HCT116 (cell line): ENCODE measurements at regions not wholly inside any gene's neighbourhood (a gene's known extent, or its start where the extent isn't known, plus 50 kb on each side); places are given as distances from the start of the nearest gene placed in this dataset.

Experiments used
- ATAC-seq: fragments of 200-7000 bp; cut with Tn5 transposase; 2 replicates; pipeline ENCODE4 v1.9.1; 2020; ENCODE audit warnings: mild to moderate bottlenecking, moderate library complexity
- BruUV-seq: library from RNA; stranded (reverse); fragments of 400-500 nt; replicated peaks from 2 replicates; lab custom pipeline; 2021; lab: Mats Ljungman, UMichigan
- CTCF ChIA-PET: fragments of 300-600 bp; sonication (Branson Sonifier 250); formaldehyde crosslinking; loops from one replicate; lab custom pipeline; 2021; ENCODE audit warnings: antibody characterized with exemption; lab: Charles Lee
- POLR2A ChIA-PET: fragments of 300-600, 350-600 bp; sonication (Branson Sonifier 250); formaldehyde crosslinking; loops from one replicate; lab custom pipeline; 2021; ENCODE audit warnings: antibody characterized with exemption; lab: Charles Lee
- RAD21 ChIA-PET, 2 experiments: fragments of 300-600 bp; sonication (Branson Sonifier 250); formaldehyde crosslinking; loops; one replicate each; lab custom pipeline; 2023; ENCODE audit warnings: low total read pairs in 2 of 2; ENCODE audit not compliant: uncharacterized antibody in 2 of 2, unreplicated experiment in 2 of 2, low non-redundant PET in 1 of 2; lab: Charles Lee
- DNase-seq: peaks from one replicate; pipeline ENCODE4 v3.0.0-alpha.2; 2010; ENCODE audit warnings: low read depth, low spot score
- H2AFZ ChIP-seq: fragments of 200-600 bp; shearing (Covaris generic), sonication (generic); 2 replicates; pipeline ENCODE4 v1.6.1; 2017; ENCODE audit warnings: low read depth, mixed run types, mixed read lengths, antibody characterized with exemption, low read length; ENCODE audit not compliant: poor library complexity, severe bottlenecking
- H3K27ac ChIP-seq: 2 replicates; pipeline ENCODE4 v1.5.1; 2012; ENCODE audit warnings: low read depth, low read length
- H3K27me3 ChIP-seq: fragments of 200-600 bp; sonication (generic); 2 replicates; pipeline ENCODE4 v1.6.1; 2016; ENCODE audit warnings: mixed run types, low read length, mixed read lengths; ENCODE audit not compliant: insufficient read depth
- H3K36me3 ChIP-seq, 2 experiments: fragments of 200-500 bp in 1 of 2; fragments of 200-600 bp in 1 of 2; sonication (Bioruptor generic) in 1 of 2; sonication (generic) in 1 of 2; 2 replicates each; pipeline versions ENCODE4 v1.5.1 to v1.6.1; 2014 to 2016; ENCODE audit warnings: low read length in 2 of 2, inconsistent platforms in 1 of 2, mixed read lengths in 1 of 2, mixed run types in 1 of 2; ENCODE audit not compliant: insufficient read depth in 2 of 2, control insufficient read depth in 1 of 2
- H3K4me1 ChIP-seq, 2 experiments: fragments of 200-600 bp in 1 of 2; sonication (generic) in 1 of 2; 2 replicates each; pipeline versions ENCODE4 v1.5.1 to v1.6.1; 2012 to 2017; ENCODE audit warnings: low read length in 2 of 2, inconsistent platforms in 1 of 2, mild to moderate bottlenecking in 1 of 2, mixed read lengths in 1 of 2, mixed run types in 1 of 2, moderate library complexity in 1 of 2; ENCODE audit not compliant: insufficient read depth in 2 of 2, control insufficient read depth in 1 of 2
- H3K4me2 ChIP-seq: fragments of 200-600 bp; sonication (generic); 2 replicates; pipeline ENCODE4 v1.6.1; 2017; ENCODE audit warnings: mixed run types, low read length, mixed read lengths
- H3K4me3 ChIP-seq, 2 experiments: fragments of 200-600 bp in 1 of 2; sonication (generic) in 1 of 2; replicated peaks in 1 of 2; 2 replicates each; pipeline ENCODE4 v1.5.1; 2011 to 2016; ENCODE audit warnings: low read length in 2 of 2, control low read depth in 1 of 2, low read depth in 1 of 2, mild to moderate bottlenecking in 1 of 2, mixed read lengths in 1 of 2, mixed run types in 1 of 2
- H3K79me2 ChIP-seq: fragments of 200-600 bp; sonication (generic); 2 replicates; pipeline ENCODE4 v1.6.1; 2017; ENCODE audit warnings: mild to moderate bottlenecking, mixed run types, low read length, moderate library complexity, mixed read lengths; ENCODE audit not compliant: insufficient read depth
- H3K9ac ChIP-seq: fragments of 200-600 bp; sonication (generic); 2 replicates; pipeline ENCODE4 v1.6.1; 2016; ENCODE audit warnings: low read length, mixed read lengths
- H3K9me2 ChIP-seq: fragments of 200-600 bp; sonication (generic), shearing (Covaris generic); 2 replicates; pipeline ENCODE4 v1.6.1; 2017; ENCODE audit warnings: mixed run types, mild to moderate bottlenecking, moderate library complexity; ENCODE audit not compliant: insufficient read depth
- H3K9me3 ChIP-seq, 2 experiments: fragments of 200-500 bp in 1 of 2; fragments of 200-600 bp in 1 of 2; sonication (Bioruptor generic) in 1 of 2; sonication (generic) in 1 of 2; 2 replicates each; pipeline ENCODE4 v1.6.1; 2014 to 2017; ENCODE audit warnings: low read length in 2 of 2, mixed read lengths in 2 of 2, inconsistent platforms in 1 of 2, low read depth in 1 of 2, mild to moderate bottlenecking in 1 of 2, mixed run types in 1 of 2, moderate library complexity in 1 of 2; ENCODE audit not compliant: control insufficient read depth in 1 of 2, insufficient read depth in 1 of 2
- H4K20me1 ChIP-seq: fragments of 200-600 bp; sonication (generic), shearing (Covaris generic); 2 replicates; pipeline ENCODE4 v1.6.1; 2017; ENCODE audit warnings: mixed run types, mild to moderate bottlenecking, moderate library complexity; ENCODE audit not compliant: insufficient read depth
- CBX3 ChIP-seq: IDR thresholded peaks from 2 replicates; pipeline ENCODE4 v1.6.1; 2012; ENCODE audit warnings: low read depth
- CEBPB ChIP-seq: IDR thresholded peaks from 2 replicates; pipeline ENCODE4 v1.6.1; 2012; ENCODE audit warnings: low read depth
- EGR1 ChIP-seq: IDR thresholded peaks from 2 replicates; pipeline ENCODE4 v1.6.1; 2012; ENCODE audit warnings: low read depth
- ELF1 ChIP-seq: IDR thresholded peaks from 2 replicates; pipeline ENCODE4 v1.6.1; 2012; ENCODE audit warnings: low read depth, borderline replicate concordance
- EZH2 ChIP-seq: fragments of 200-600 bp; sonication (generic); IDR thresholded peaks from 2 replicates; pipeline ENCODE4 v1.6.1; 2017; ENCODE audit warnings: antibody characterized with exemption, mixed run types
- EZH2phosphoT487 ChIP-seq: fragments of 200-600 bp; IDR thresholded peaks from 2 replicates; pipeline ENCODE4 v1.6.1; 2018; ENCODE audit warnings: antibody characterized with exemption, borderline replicate concordance
- JUND ChIP-seq: IDR thresholded peaks from 2 replicates; pipeline ENCODE4 v1.6.1; 2012
- POLR2AphosphoS5 ChIP-seq: IDR thresholded peaks from 2 replicates; pipeline ENCODE4 v1.6.1; 2011; ENCODE audit warnings: mild to moderate bottlenecking, low read depth, low read length, moderate library complexity
- RAD21 ChIP-seq: IDR thresholded peaks from 2 replicates; pipeline ENCODE4 v1.6.1; 2012; ENCODE audit warnings: low read depth, mild to moderate bottlenecking
- SIN3A ChIP-seq: IDR thresholded peaks from 2 replicates; pipeline ENCODE4 v1.6.1; 2012; ENCODE audit warnings: low read depth
- SP1 ChIP-seq: IDR thresholded peaks from 2 replicates; pipeline ENCODE4 v1.6.1; 2012; ENCODE audit warnings: low read depth
- TCF7L2 ChIP-seq: IDR thresholded peaks from 2 replicates; pipeline ENCODE4 v1.7.0; 2011; ENCODE audit warnings: borderline replicate concordance, inconsistent platforms; ENCODE audit not compliant: insufficient read depth, insufficient read length; ENCODE audit errors: extremely low read depth
- YY1 ChIP-seq: IDR thresholded peaks from 2 replicates; pipeline ENCODE4 v1.6.1; 2011; ENCODE audit warnings: low read length, low read depth, moderate library complexity, mild to moderate bottlenecking; ENCODE audit not compliant: insufficient replicate concordance; ENCODE audit errors: extremely low read depth
- ZFX ChIP-seq: fragments of 450-650 bp; IDR thresholded peaks from 2 replicates; pipeline ENCODE4 v1.6.1; 2017
- ZNF274 ChIP-seq: fragments of 200-500 bp; sonication (Bioruptor generic); IDR thresholded peaks from 2 replicates; pipeline ENCODE4 v1.6.1; 2014; ENCODE audit warnings: mild to moderate bottlenecking, low read depth, low read length, inconsistent platforms
- intact Hi-C: fragments of 100-400 bp; cut with micrococcal nuclease; formaldehyde crosslinking; loops from 2 replicates; pipeline ENCODE4 v1.10.0; 2022
- TF ChIP-seq, protein P1 (sequence below), 3 experiments: fragments of 200-600 bp in 1 of 3; sonication (generic) in 1 of 3; IDR thresholded peaks in 2 of 3; conservative IDR thresholded peaks in 1 of 3; 2 replicates each; pipeline ENCODE4 v1.5.1; 2012 to 2017; ENCODE audit warnings: low read depth in 2 of 3, low read length in 2 of 3, antibody characterized with exemption in 1 of 3, borderline replicate concordance in 1 of 3, control low read depth in 1 of 3, mild to moderate bottlenecking in 1 of 3, mixed read lengths in 1 of 3, mixed run types in 1 of 3, moderate library complexity in 1 of 3; ENCODE audit not compliant: insufficient read depth in 1 of 3
- TF ChIP-seq, protein P2 (sequence below): IDR thresholded peaks from 2 replicates; pipeline ENCODE4 v1.6.1; 2012
- TF ChIP-seq, protein P3 (sequence below): IDR thresholded peaks from 2 replicates; pipeline ENCODE4 v1.6.1; 2012; ENCODE audit warnings: low read depth
- TF ChIP-seq, protein P4 (sequence below): IDR thresholded peaks from 2 replicates; pipeline ENCODE4 v1.6.1; 2012
- TF ChIP-seq, protein P5 (sequence below): IDR thresholded peaks from 2 replicates; pipeline ENCODE4 v1.6.1; 2011; ENCODE audit warnings: mild to moderate bottlenecking, low read length, moderate library complexity; ENCODE audit not compliant: insufficient replicate concordance; ENCODE audit errors: extremely low read depth

DNA sequence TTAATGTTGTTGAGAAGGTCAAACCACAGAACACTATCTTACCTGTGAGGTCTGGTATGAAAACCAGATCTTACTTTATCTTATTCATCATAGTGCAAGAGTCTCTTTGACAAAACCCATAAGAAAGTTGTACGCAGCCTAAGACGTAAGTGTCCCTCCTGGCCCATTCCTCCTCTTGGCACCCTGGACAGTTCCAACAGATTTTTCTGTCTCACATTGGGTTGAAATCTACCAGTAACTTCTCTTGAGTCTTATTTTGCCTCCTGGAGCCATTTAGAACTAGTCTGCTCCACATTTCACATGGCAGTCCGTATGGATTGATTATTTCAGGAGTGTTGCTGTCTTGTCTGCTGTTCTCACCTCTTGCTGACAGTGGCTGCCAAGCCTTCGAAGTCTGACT is 498.4 kb downstream of the PDCD6IP start:
- Histone ChIP-seq H3K27me3 (no peaks in the 10 kb centered on the region), H3K9me3 (no peaks in the 10 kb centered on the region), H2AFZ (no peak overlapping the region), H3K9ac (no peak overlapping the region), H3K27ac (no peak overlapping the region), H4K20me1 (no peaks in the 10 kb centered on the region), H3K4me1 (no peaks in the 10 kb centered on the region), H3K79me2 (no peaks in the 10 kb centered on the region), H3K4me2 (no peak overlapping the region), H3K4me3 (no peak overlapping the region), H3K36me3 (no peaks in the 10 kb centered on the region), H3K9me2 (no peaks in the 10 kb centered on the region)
- POLR2A ChIA-PET = no interaction called here
- intact Hi-C loops = no loop called here
- BruUV-seq = no TSS peak
- no peak for DNase-seq
- CTCF ChIA-PET = no interaction called here
- no peak for ATAC-seq
- RAD21 ChIA-PET = no interaction called here
- TF ChIP-seq ZNF274 (no peak), SIN3A (no peak), EZH2 (no peak), ELF1 (no peak), RAD21 (no peak), YY1 (no peak), POLR2AphosphoS5 (no peak), EZH2phosphoT487 (no peak), EGR1 (no peak), ZFX (no peak), CEBPB (no peak), TCF7L2 (no peak), JUND (no peak), CBX3 (no peak), SP1 (no peak)
- TF ChIP-seq, protein P1, sequence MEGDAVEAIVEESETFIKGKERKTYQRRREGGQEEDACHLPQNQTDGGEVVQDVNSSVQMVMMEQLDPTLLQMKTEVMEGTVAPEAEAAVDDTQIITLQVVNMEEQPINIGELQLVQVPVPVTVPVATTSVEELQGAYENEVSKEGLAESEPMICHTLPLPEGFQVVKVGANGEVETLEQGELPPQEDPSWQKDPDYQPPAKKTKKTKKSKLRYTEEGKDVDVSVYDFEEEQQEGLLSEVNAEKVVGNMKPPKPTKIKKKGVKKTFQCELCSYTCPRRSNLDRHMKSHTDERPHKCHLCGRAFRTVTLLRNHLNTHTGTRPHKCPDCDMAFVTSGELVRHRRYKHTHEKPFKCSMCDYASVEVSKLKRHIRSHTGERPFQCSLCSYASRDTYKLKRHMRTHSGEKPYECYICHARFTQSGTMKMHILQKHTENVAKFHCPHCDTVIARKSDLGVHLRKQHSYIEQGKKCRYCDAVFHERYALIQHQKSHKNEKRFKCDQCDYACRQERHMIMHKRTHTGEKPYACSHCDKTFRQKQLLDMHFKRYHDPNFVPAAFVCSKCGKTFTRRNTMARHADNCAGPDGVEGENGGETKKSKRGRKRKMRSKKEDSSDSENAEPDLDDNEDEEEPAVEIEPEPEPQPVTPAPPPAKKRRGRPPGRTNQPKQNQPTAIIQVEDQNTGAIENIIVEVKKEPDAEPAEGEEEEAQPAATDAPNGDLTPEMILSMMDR (IDR thresholded peaks at IDR 0.05 in 2 of 3, conservative IDR thresholded peaks at IDR 0.05 in 1 of 3; ENCODE audit: borderline replicate concordance in 1 of 3, insufficient read depth in 1 of 3, low read depth in 2 of 3, low read length in 2 of 3) = no peak
- TF ChIP-seq, protein P2, sequence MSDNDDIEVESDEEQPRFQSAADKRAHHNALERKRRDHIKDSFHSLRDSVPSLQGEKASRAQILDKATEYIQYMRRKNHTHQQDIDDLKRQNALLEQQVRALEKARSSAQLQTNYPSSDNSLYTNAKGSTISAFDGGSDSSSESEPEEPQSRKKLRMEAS = no peak
- TF ChIP-seq, protein P3, sequence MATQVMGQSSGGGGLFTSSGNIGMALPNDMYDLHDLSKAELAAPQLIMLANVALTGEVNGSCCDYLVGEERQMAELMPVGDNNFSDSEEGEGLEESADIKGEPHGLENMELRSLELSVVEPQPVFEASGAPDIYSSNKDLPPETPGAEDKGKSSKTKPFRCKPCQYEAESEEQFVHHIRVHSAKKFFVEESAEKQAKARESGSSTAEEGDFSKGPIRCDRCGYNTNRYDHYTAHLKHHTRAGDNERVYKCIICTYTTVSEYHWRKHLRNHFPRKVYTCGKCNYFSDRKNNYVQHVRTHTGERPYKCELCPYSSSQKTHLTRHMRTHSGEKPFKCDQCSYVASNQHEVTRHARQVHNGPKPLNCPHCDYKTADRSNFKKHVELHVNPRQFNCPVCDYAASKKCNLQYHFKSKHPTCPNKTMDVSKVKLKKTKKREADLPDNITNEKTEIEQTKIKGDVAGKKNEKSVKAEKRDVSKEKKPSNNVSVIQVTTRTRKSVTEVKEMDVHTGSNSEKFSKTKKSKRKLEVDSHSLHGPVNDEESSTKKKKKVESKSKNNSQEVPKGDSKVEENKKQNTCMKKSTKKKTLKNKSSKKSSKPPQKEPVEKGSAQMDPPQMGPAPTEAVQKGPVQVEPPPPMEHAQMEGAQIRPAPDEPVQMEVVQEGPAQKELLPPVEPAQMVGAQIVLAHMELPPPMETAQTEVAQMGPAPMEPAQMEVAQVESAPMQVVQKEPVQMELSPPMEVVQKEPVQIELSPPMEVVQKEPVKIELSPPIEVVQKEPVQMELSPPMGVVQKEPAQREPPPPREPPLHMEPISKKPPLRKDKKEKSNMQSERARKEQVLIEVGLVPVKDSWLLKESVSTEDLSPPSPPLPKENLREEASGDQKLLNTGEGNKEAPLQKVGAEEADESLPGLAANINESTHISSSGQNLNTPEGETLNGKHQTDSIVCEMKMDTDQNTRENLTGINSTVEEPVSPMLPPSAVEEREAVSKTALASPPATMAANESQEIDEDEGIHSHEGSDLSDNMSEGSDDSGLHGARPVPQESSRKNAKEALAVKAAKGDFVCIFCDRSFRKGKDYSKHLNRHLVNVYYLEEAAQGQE = no peak
- TF ChIP-seq, protein P4, sequence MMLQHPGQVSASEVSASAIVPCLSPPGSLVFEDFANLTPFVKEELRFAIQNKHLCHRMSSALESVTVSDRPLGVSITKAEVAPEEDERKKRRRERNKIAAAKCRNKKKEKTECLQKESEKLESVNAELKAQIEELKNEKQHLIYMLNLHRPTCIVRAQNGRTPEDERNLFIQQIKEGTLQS = no peak
- TF ChIP-seq, protein P5, sequence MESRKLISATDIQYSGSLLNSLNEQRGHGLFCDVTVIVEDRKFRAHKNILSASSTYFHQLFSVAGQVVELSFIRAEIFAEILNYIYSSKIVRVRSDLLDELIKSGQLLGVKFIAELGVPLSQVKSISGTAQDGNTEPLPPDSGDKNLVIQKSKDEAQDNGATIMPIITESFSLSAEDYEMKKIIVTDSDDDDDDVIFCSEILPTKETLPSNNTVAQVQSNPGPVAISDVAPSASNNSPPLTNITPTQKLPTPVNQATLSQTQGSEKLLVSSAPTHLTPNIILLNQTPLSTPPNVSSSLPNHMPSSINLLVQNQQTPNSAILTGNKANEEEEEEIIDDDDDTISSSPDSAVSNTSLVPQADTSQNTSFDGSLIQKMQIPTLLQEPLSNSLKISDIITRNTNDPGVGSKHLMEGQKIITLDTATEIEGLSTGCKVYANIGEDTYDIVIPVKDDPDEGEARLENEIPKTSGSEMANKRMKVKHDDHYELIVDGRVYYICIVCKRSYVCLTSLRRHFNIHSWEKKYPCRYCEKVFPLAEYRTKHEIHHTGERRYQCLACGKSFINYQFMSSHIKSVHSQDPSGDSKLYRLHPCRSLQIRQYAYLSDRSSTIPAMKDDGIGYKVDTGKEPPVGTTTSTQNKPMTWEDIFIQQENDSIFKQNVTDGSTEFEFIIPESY = no peak
